Inflammatory macrophage (primary cell): ENCODE measurements at regions not wholly inside any gene's neighbourhood (a gene's known extent, or its start where the extent isn't known, plus 50 kb on each side); places are given as distances from the start of the nearest gene placed in this dataset.
A peak's percentile ranks its signal among the peaks of the same experiment; 100 is the strongest.
"Not testable (repeated sequence)": the region's sequence is repeated elsewhere in the genome, so short reads cannot be mapped to it uniquely, and the experiment has no call there.

Source experiments
- DNase-seq, 2 donors: peaks; one replicate each; pipeline ENCODE4 v3.0.0-alpha.2; 2020 to 2022

GRCh38 chrX:137195296-137195695 is 161.5 kb upstream of the GPR101 start:
- no peak for DNase-seq

GRCh38 chrX:137194164-137194563 is 160.4 kb upstream of the GPR101 start:
- peak; percentile 20 for DNase-seq

GRCh38 chrX:137187540-137187939 is 153.7 kb upstream of the GPR101 start:
- DNase-seq, result no peak

- no peak for DNase-seq
Observed at GRCh38 chrX:137178392-137178791, 144.6 kb upstream of the GPR101 start.

GRCh38 chrX:137172317-137172948 is 138.6 kb upstream of the GPR101 start:
- DNase-seq, result no peak

GRCh38 chrX:137171626-137172025 is 137.8 kb upstream of the GPR101 start:
- no peak for DNase-seq

- DNase-seq, result no peak
Observed at GRCh38 chrX:137166591-137166990, 132.8 kb upstream of the GPR101 start.

- no peak for DNase-seq
Observed at GRCh38 chrX:137164329-137164728, 130.5 kb upstream of the GPR101 start.

- no peak for DNase-seq
Observed at GRCh38 chrX:137151403-137151802, 117.6 kb upstream of the GPR101 start.

GRCh38 chrX:137143864-137144263 is 110.1 kb upstream of the GPR101 start:
- DNase-seq, result no peak

GRCh38 chrX:137122651-137123050 is 88.9 kb upstream of the GPR101 start:
- DNase-seq, result not testable (repeated sequence)

GRCh38 chrX:137119049-137119448 is 85.3 kb upstream of the GPR101 start:
- DNase-seq, result no peak

GRCh38 chrX:137118536-137118935 is 84.7 kb upstream of the GPR101 start:
- DNase-seq, result no peak

- DNase-seq, result no peak
Observed at GRCh38 chrX:137118136-137118535, 84.3 kb upstream of the GPR101 start.

- not testable (repeated sequence) for DNase-seq
Observed at GRCh38 chrX:137107877-137108276, 74.1 kb upstream of the GPR101 start.

- no peak for DNase-seq
Observed at GRCh38 chrX:137101273-137101990, 67.6 kb upstream of the GPR101 start.
